GM21447 (cell line): ENCODE measurements at regions not wholly inside any gene's neighbourhood (a gene's known extent, or its start where the extent isn't known, plus 50 kb on each side); places are given as distances from the start of the nearest gene placed in this dataset.
"Not testable (repeated sequence)": the region's sequence is repeated elsewhere in the genome, so short reads cannot be mapped to it uniquely, and the experiment has no call there.

ENCODE experiments used
- ATAC-seq: cut with Tn5 transposase; IDR thresholded peaks from one replicate; pipeline ENCODE4 v1.9.1; 2021; ENCODE audit not compliant: unreplicated experiment

- not testable (repeated sequence) for ATAC-seq
Observed at GRCh38 chr3:125697126-125697525, 101.8 kb upstream of the OSBPL11 start.

- not testable (repeated sequence) for ATAC-seq
Observed at GRCh38 chr3:125697979-125698640, 102.8 kb upstream of the OSBPL11 start.

- no peak for ATAC-seq
Observed at GRCh38 chr3:125715651-125716050, 120.4 kb upstream of the OSBPL11 start.

GRCh38 chr3:125732151-125732550 is 136.9 kb upstream of the OSBPL11 start:
- not testable (repeated sequence) for ATAC-seq

- not testable (repeated sequence) for ATAC-seq
Observed at GRCh38 chr3:125741991-125742718, 146.9 kb upstream of the OSBPL11 start.

GRCh38 chr3:125742845-125743244 is 147.5 kb upstream of the OSBPL11 start:
- ATAC-seq = not testable (repeated sequence)

GRCh38 chr3:125757050-125757449 is 161.8 kb upstream of the OSBPL11 start:
- ATAC-seq = not testable (repeated sequence)

GRCh38 chr3:125758641-125759130 is 163.4 kb upstream of the OSBPL11 start:
- not testable (repeated sequence) for ATAC-seq

GRCh38 chr3:125762601-125763000 is 167.3 kb upstream of the OSBPL11 start:
- ATAC-seq = not testable (repeated sequence)

- not testable (repeated sequence) for ATAC-seq
Observed at GRCh38 chr3:125766285-125766826, 171.1 kb upstream of the OSBPL11 start.

GRCh38 chr3:125766931-125767330 is 171.6 kb upstream of the OSBPL11 start:
- ATAC-seq = not testable (repeated sequence)

- ATAC-seq = no peak
Observed at GRCh38 chr3:125767641-125768040, 172.3 kb upstream of the OSBPL11 start.

- not testable (repeated sequence) for ATAC-seq
Observed at GRCh38 chr3:125768821-125769220, 173.5 kb upstream of the OSBPL11 start.

- not testable (repeated sequence) for ATAC-seq
Observed at GRCh38 chr3:125771506-125771905, 176.2 kb upstream of the OSBPL11 start.

- not testable (repeated sequence) for ATAC-seq
Observed at GRCh38 chr3:125774433-125775034, 179.2 kb upstream of the OSBPL11 start.

GRCh38 chr3:125775106-125775505 is 179.8 kb upstream of the OSBPL11 start:
- ATAC-seq = not testable (repeated sequence)

GRCh38 chr3:125775606-125776294 is 180.5 kb upstream of the OSBPL11 start:
- not testable (repeated sequence) for ATAC-seq

GRCh38 chr3:125779276-125779675 is 184.0 kb upstream of the OSBPL11 start:
- ATAC-seq = not testable (repeated sequence)

GRCh38 chr3:125779918-125780317 is 184.6 kb upstream of the OSBPL11 start:
- ATAC-seq = not testable (repeated sequence)

- not testable (repeated sequence) for ATAC-seq
Observed at GRCh38 chr3:125781678-125782077, 186.4 kb upstream of the OSBPL11 start.

- not testable (repeated sequence) for ATAC-seq
Observed at GRCh38 chr3:125790312-125790711, 178.7 kb upstream of the ROPN1B start.
